GM21526 (cell line): ENCODE measurements at regions not wholly inside any gene's neighbourhood (a gene's known extent, or its start where the extent isn't known, plus 50 kb on each side); places are given as distances from the start of the nearest gene placed in this dataset.

Experiments used
- ATAC-seq: cut with Tn5 transposase; IDR thresholded peaks from one replicate; pipeline ENCODE4 v1.9.1; 2021; ENCODE audit warnings: moderate library complexity; ENCODE audit not compliant: unreplicated experiment, low FRiP score

GRCh38 chr15:96066852-96067495, 263.5 kb upstream of the NR2F2 start:
- ATAC-seq: no peak

- no peak for ATAC-seq
These were observed 262.8 kb upstream of the NR2F2 start for GRCh38 chr15:96067677-96068076.

GRCh38 chr15:96068897-96069296, 261.6 kb upstream of the NR2F2 start:
- ATAC-seq: no peak

- no peak for ATAC-seq
These were observed 259.9 kb upstream of the NR2F2 start for GRCh38 chr15:96070636-96071035.

GRCh38 chr15:96072821-96073220, 257.7 kb upstream of the NR2F2 start:
- no peak for ATAC-seq

- ATAC-seq: no peak
These were observed 256.6 kb upstream of the NR2F2 start for GRCh38 chr15:96073908-96074307.

GRCh38 chr15:96075895-96076294, 254.6 kb upstream of the NR2F2 start:
- no peak for ATAC-seq

GRCh38 chr15:96076350-96076749, 254.2 kb upstream of the NR2F2 start:
- ATAC-seq: no peak

GRCh38 chr15:96079041-96079440, 251.5 kb upstream of the NR2F2 start:
- ATAC-seq: no peak

GRCh38 chr15:96079882-96080281, 250.6 kb upstream of the NR2F2 start:
- ATAC-seq: no peak

- no peak for ATAC-seq
These were observed 244.3 kb upstream of the NR2F2 start for GRCh38 chr15:96086164-96086563.

GRCh38 chr15:96087180-96087884, 243.2 kb upstream of the NR2F2 start:
- no peak for ATAC-seq

- no peak for ATAC-seq
These were observed 241.8 kb upstream of the NR2F2 start for GRCh38 chr15:96088650-96089049.

GRCh38 chr15:96089405-96090058, 241.0 kb upstream of the NR2F2 start:
- no peak for ATAC-seq

GRCh38 chr15:96092186-96092585, 238.3 kb upstream of the NR2F2 start:
- no peak for ATAC-seq

GRCh38 chr15:96093063-96093462, 237.4 kb upstream of the NR2F2 start:
- ATAC-seq: no peak

- no peak for ATAC-seq
These were observed 232.8 kb upstream of the NR2F2 start for GRCh38 chr15:96097661-96098060.

- no peak for ATAC-seq
These were observed 227.9 kb upstream of the NR2F2 start for GRCh38 chr15:96102631-96103030.

GRCh38 chr15:96106181-96106580, 224.3 kb upstream of the NR2F2 start:
- ATAC-seq: no peak

- no peak for ATAC-seq
These were observed 223.9 kb upstream of the NR2F2 start for GRCh38 chr15:96106628-96107027.

GRCh38 chr15:96107916-96108315, 222.6 kb upstream of the NR2F2 start:
- ATAC-seq: no peak

GRCh38 chr15:96108405-96108804, 222.1 kb upstream of the NR2F2 start:
- ATAC-seq: no peak
